ENCODE measurements at regions not wholly inside any gene's neighbourhood (a gene's known extent, or its start where the extent isn't known, plus 50 kb on each side); places are given as distances from the start of the nearest gene placed in this dataset.

DNA sequence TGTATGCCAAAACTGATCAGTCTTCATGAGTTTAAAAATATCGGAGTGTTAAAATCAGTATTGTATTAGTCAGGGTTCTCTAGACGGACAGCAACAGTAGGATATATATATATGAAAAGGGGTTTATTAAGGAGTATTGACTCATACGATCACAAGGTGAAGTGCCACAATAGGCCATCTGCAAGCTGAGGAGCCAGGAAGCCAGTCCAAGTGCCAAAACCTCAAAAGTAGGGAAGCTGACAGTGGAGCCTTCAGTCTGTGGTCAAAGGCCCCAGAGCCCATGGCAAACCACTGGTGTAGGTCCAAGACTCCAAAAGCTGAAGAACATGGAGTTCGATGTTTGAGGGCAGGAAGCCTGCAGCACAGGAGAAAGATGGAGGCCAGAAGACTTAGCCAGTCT lies 391.0 kb upstream of the CADM2 start:
- no peak overlapping the region for H3K23ac ChIP-seq (ENCODE audit: insufficient read length)
- no peak overlapping the region for H3K14ac ChIP-seq (ENCODE audit: insufficient read length)
- H3K4ac ChIP-seq (replicated peaks; ENCODE audit: insufficient read length, low read depth, low read length) = no peak overlapping the region
- H3K27me3 ChIP-seq (replicated peaks in 1 of 4; ENCODE audit: control insufficient read depth in 3 of 4, extremely low read depth in 1 of 4, insufficient read depth in 3 of 4, low read length in 3 of 4) = no peaks in the 10 kb centered on the region
- H3K23me2 ChIP-seq (ENCODE audit: low read depth, low read length) = no peaks in the 10 kb centered on the region; the same call in 1 of the 2 replicates
- H3K56ac ChIP-seq (replicated peaks; ENCODE audit: insufficient read length, low read depth, low read length) = no peak overlapping the region
- ChIA-PET POLR2A (ENCODE audit: partially characterized antibody) (interaction anchor here (0.6 kb wide), 1 partner anchor 19 kb away, joined by 3 read pairs; no protein-coding TSS in a partner anchor), CTCF (ENCODE audit: partially characterized antibody) (interaction anchor here (1.0 kb wide), 1 partner anchor 20 kb away, joined by 3 read pairs; no protein-coding TSS in a partner anchor)
- WGBS, 2 experiments (ENCODE audit: extremely low coverage in 1 of 2, insufficient coverage in 1 of 2, insufficient read length in 1 of 2, insufficient replicate concordance in 2 of 2, low coverage in 1 of 2, low lambda C conversion rate in 2 of 2, missing lambda C conversion rate in 1 of 2) = 95% methylated on average over 4 of the region's 4 CpGs; no CpG with 5 or more reads in 1 of the 2 experiments
- H3K4me3 ChIP-seq (ENCODE audit: extremely low read depth in 1 of 4, insufficient read depth in 2 of 4, low read depth in 3 of 4, low read length in 4 of 4) = no peak overlapping the region
- H3K4me1 ChIP-seq (replicated peaks in 1 of 4; ENCODE audit: control insufficient read depth in 3 of 4, insufficient read depth in 4 of 4, low read length in 3 of 4) = no peaks in the 10 kb centered on the region
- no peak overlapping the region for H2BK20ac ChIP-seq (ENCODE audit: low read length)
- H3K18ac ChIP-seq (ENCODE audit: extremely low read depth, low read length) = no peak overlapping the region
- H2BK120ac ChIP-seq (replicated peaks; ENCODE audit: low read depth, low read length) = no peak overlapping the region
- H2BK15ac ChIP-seq (ENCODE audit: low read length) = no peak overlapping the region
- no peak overlapping the region for H4K8ac ChIP-seq (ENCODE audit: extremely low read depth, insufficient read depth, low read length)
- DNase-seq (ENCODE audit: low read depth in 1 of 2, low spot score in 2 of 2) (no peak), FAIRE-seq (no peak)
- H3K79me1 ChIP-seq (ENCODE audit: low read depth, low read length) = no peaks in the 10 kb centered on the region
- H3K27ac ChIP-seq (ENCODE audit: low read depth, low read length) = no peak overlapping the region
- no peak overlapping the region for H4K91ac ChIP-seq (replicated peaks; ENCODE audit: insufficient read length, low read length)
- no peaks in the 10 kb centered on the region; a peak in 1 of 8 replicates for H3K36me3 ChIP-seq (ENCODE audit: control insufficient read depth in 2 of 4, insufficient read depth in 4 of 4, low read length in 3 of 4)
- H4K5ac ChIP-seq (ENCODE audit: insufficient read length, low read depth, low read length) = no peak overlapping the region
- H3K79me2 ChIP-seq (ENCODE audit: control insufficient read depth in 1 of 2, insufficient read depth in 2 of 2, low read length in 2 of 2) = no peaks in the 10 kb centered on the region
- no peak overlapping the region for H2AFZ ChIP-seq (ENCODE audit: low read length)
- no peak overlapping the region for H2AK5ac ChIP-seq (ENCODE audit: low read depth, low read length)
- H2BK12ac ChIP-seq (ENCODE audit: low read depth, low read length) = no peak overlapping the region
- H3K9ac ChIP-seq (replicated peaks in 1 of 4; ENCODE audit: extremely low read depth in 1 of 4, low read depth in 3 of 4, low read length in 3 of 4) = no peak overlapping the region
- H3K4me2 ChIP-seq (ENCODE audit: insufficient read depth in 1 of 2, low read depth in 2 of 2, low read length in 2 of 2) = no peak overlapping the region
- H3K9me3 ChIP-seq (ENCODE audit: insufficient read depth in 2 of 2, low read depth in 1 of 2, low read length in 1 of 2) = no peaks in the 10 kb centered on the region
- H4K20me1 ChIP-seq (replicated peaks in 1 of 2; ENCODE audit: control insufficient read depth in 1 of 2, insufficient read depth in 2 of 2, low read length in 2 of 2) = no peaks in the 10 kb centered on the region
- no peak overlapping the region for H2BK5ac ChIP-seq (ENCODE audit: low read depth, low read length)
- TF ChIP-seq, protein P1, sequence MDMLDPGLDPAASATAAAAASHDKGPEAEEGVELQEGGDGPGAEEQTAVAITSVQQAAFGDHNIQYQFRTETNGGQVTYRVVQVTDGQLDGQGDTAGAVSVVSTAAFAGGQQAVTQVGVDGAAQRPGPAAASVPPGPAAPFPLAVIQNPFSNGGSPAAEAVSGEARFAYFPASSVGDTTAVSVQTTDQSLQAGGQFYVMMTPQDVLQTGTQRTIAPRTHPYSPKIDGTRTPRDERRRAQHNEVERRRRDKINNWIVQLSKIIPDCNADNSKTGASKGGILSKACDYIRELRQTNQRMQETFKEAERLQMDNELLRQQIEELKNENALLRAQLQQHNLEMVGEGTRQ (IDR thresholded peaks at IDR 0.05; ENCODE audit: low read length) = no peak
- TF ChIP-seq MAFK (IDR thresholded peaks at IDR 0.05; ENCODE audit: low read depth, low read length) (no peak), EZH2 (IDR thresholded peaks at IDR 0.05; ENCODE audit: low read depth, low read length, severe bottlenecking) (no peak), RAD21 (IDR thresholded peaks at IDR 0.05 in 1 of 2, conservative IDR thresholded peaks at IDR 0.05 in 1 of 2; ENCODE audit: low read depth in 2 of 2, low read length in 2 of 2) (no peak), HDAC6 (IDR thresholded peaks at IDR 0.05; ENCODE audit: low read depth, low read length) (no peak), ASH2L (IDR thresholded peaks at IDR 0.05; ENCODE audit: low read length) (no peak), GTF2F1 (IDR thresholded peaks at IDR 0.05; ENCODE audit: borderline replicate concordance, low read depth, low read length) (no peak), KDM4A (IDR thresholded peaks at IDR 0.05; ENCODE audit: low read depth, low read length, severe bottlenecking) (no peak), SUZ12 (IDR thresholded peaks at IDR 0.05; ENCODE audit: low read length) (no peak), NRF1 (IDR thresholded peaks at IDR 0.05; ENCODE audit: low read depth, low read length) (no peak)
- TF ChIP-seq, protein P2, sequence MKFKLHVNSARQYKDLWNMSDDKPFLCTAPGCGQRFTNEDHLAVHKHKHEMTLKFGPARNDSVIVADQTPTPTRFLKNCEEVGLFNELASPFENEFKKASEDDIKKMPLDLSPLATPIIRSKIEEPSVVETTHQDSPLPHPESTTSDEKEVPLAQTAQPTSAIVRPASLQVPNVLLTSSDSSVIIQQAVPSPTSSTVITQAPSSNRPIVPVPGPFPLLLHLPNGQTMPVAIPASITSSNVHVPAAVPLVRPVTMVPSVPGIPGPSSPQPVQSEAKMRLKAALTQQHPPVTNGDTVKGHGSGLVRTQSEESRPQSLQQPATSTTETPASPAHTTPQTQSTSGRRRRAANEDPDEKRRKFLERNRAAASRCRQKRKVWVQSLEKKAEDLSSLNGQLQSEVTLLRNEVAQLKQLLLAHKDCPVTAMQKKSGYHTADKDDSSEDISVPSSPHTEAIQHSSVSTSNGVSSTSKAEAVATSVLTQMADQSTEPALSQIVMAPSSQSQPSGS (IDR thresholded peaks at IDR 0.05; ENCODE audit: low read length) = no peak
